IMR-90 (cell line): ENCODE measurements at regions not wholly inside any gene's neighbourhood (a gene's known extent, or its start where the extent isn't known, plus 50 kb on each side); places are given as distances from the start of the nearest gene placed in this dataset.

Experiments
- CEBPB ChIP-seq: IDR thresholded peaks from 2 replicates; pipeline ENCODE4 v1.6.1; 2012; ENCODE audit warnings: low read depth, low read length, improper control_type of control experiment
- CHD1 ChIP-seq: IDR thresholded peaks from 2 replicates; pipeline ENCODE4 v1.6.1; 2012; ENCODE audit warnings: low read depth, low read length, improper control_type of control experiment
- MAZ ChIP-seq: IDR thresholded peaks from 2 replicates; pipeline ENCODE4 v1.6.1; 2012; ENCODE audit warnings: low read depth, mild to moderate bottlenecking, low read length, improper control_type of control experiment, moderate library complexity, borderline replicate concordance
- NFE2L2 ChIP-seq: fragments of 150-350 bp; IDR thresholded peaks from 2 replicates; pipeline ENCODE4 v1.6.1; 2016; ENCODE audit warnings: low read depth, mild to moderate bottlenecking, low read length
- POLR2A ChIP-seq: IDR thresholded peaks from 2 replicates; pipeline ENCODE4 v1.6.1; 2012; ENCODE audit warnings: mild to moderate bottlenecking, low read depth, low read length
- RFX5 ChIP-seq: IDR thresholded peaks from 2 replicates; pipeline ENCODE4 v1.8.0; 2012; ENCODE audit warnings: low read depth, mild to moderate bottlenecking, low read length, moderate library complexity
- TF ChIP-seq, protein P1 (sequence below): conservative IDR thresholded peaks from 2 replicates; pipeline ENCODE4 v1.5.1; 2012; ENCODE audit warnings: mild to moderate bottlenecking, low read depth, low read length, improper control_type of control experiment
- TF ChIP-seq, protein P2 (sequence below): fragments of 150-350 bp; IDR thresholded peaks from 2 replicates; pipeline ENCODE4 v1.6.1; 2016; ENCODE audit warnings: low read depth, mild to moderate bottlenecking, low read length, moderate library complexity, borderline replicate concordance

DNA sequence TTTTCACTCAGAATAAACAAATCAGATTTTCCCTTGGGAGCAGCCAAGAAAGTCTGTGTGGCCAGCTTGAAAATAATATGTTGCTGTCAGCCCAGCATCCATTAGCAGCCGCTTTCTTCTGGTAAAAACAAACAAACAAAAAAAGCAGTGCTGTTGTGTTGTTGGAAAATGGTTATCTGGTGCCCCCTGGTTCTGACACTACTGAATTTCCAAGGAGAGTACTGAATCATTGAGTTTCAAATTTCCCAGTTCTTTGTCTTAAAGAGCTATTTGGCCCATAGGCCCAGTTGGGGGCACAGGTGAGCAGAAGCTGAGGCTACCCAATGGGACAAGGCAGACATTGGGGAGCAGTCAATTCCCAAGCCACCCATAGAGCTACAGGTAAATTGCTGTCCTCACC is 995.9 kb downstream of the UQCRFS1 start:
- TF ChIP-seq MAZ, result no peak
- no peak for TF ChIP-seq CHD1
- TF ChIP-seq CEBPB, result no peak
- TF ChIP-seq, protein P1, sequence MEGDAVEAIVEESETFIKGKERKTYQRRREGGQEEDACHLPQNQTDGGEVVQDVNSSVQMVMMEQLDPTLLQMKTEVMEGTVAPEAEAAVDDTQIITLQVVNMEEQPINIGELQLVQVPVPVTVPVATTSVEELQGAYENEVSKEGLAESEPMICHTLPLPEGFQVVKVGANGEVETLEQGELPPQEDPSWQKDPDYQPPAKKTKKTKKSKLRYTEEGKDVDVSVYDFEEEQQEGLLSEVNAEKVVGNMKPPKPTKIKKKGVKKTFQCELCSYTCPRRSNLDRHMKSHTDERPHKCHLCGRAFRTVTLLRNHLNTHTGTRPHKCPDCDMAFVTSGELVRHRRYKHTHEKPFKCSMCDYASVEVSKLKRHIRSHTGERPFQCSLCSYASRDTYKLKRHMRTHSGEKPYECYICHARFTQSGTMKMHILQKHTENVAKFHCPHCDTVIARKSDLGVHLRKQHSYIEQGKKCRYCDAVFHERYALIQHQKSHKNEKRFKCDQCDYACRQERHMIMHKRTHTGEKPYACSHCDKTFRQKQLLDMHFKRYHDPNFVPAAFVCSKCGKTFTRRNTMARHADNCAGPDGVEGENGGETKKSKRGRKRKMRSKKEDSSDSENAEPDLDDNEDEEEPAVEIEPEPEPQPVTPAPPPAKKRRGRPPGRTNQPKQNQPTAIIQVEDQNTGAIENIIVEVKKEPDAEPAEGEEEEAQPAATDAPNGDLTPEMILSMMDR, result no peak
- TF ChIP-seq NFE2L2, result no peak
- TF ChIP-seq, protein P2, sequence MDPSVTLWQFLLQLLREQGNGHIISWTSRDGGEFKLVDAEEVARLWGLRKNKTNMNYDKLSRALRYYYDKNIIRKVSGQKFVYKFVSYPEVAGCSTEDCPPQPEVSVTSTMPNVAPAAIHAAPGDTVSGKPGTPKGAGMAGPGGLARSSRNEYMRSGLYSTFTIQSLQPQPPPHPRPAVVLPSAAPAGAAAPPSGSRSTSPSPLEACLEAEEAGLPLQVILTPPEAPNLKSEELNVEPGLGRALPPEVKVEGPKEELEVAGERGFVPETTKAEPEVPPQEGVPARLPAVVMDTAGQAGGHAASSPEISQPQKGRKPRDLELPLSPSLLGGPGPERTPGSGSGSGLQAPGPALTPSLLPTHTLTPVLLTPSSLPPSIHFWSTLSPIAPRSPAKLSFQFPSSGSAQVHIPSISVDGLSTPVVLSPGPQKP, result no peak
- TF ChIP-seq RFX5, result no peak
- no peak for TF ChIP-seq POLR2A
